ENCODE measurements at regions not wholly inside any gene's neighbourhood (a gene's known extent, or its start where the extent isn't known, plus 50 kb on each side); places are given as distances from the start of the nearest gene placed in this dataset.

- Histone ChIP-seq H3K27me3 (ENCODE audit: control insufficient read depth, insufficient read depth, low read length) (peaks cover 4% of the 10 kb centered on the region), H3K4me3 (ENCODE audit: low read length) (no peak overlapping the region)
These were observed 119.2 kb downstream of the ACKR3 start for GRCh38 chr2:236688563-236689392.

GRCh38 chr2:236689393-236689700, 119.7 kb downstream of the ACKR3 start:
- Histone ChIP-seq H3K27me3 (ENCODE audit: control insufficient read depth, insufficient read depth, low read length) (peaks cover 4% of the 10 kb centered on the region), H3K9ac (ENCODE audit: low read length) (no peak overlapping the region), H3K36me3 (ENCODE audit: control insufficient read depth, insufficient read depth, low read length) (no peaks in the 10 kb centered on the region), H3K4me3 (ENCODE audit: low read length) (no peak overlapping the region), H3K4me1 (ENCODE audit: control insufficient read depth, insufficient read depth, low read length) (no peaks in the 10 kb centered on the region), H3K9me3 (ENCODE audit: control insufficient read depth, low read length) (no peaks in the 10 kb centered on the region)

More at GRCh38 chr2:236688563-236689392, 119.2 kb downstream of the ACKR3 start:
- Histone ChIP-seq H3K9me3 (ENCODE audit: control insufficient read depth, low read length) (no peaks in the 10 kb centered on the region), H3K4me1 (ENCODE audit: control insufficient read depth, insufficient read depth, low read length) (no peaks in the 10 kb centered on the region), H3K9ac (ENCODE audit: low read length) (no peak overlapping the region), H3K36me3 (ENCODE audit: control insufficient read depth, insufficient read depth, low read length) (no peaks in the 10 kb centered on the region)

- no peaks in the 10 kb centered on the region for H3K36me3 ChIP-seq (ENCODE audit: control insufficient read depth, insufficient read depth, low read length)
- H3K9ac ChIP-seq (ENCODE audit: low read length), result no peak overlapping the region
- no peaks in the 10 kb centered on the region for H3K4me1 ChIP-seq (ENCODE audit: control insufficient read depth, insufficient read depth, low read length)
- H3K4me3 ChIP-seq (ENCODE audit: low read length), result no peak overlapping the region
- peaks cover 4% of the 10 kb centered on the region for H3K27me3 ChIP-seq (ENCODE audit: control insufficient read depth, insufficient read depth, low read length)
- no peaks in the 10 kb centered on the region for H3K9me3 ChIP-seq (ENCODE audit: control insufficient read depth, low read length)
These were observed 120.4 kb downstream of the ACKR3 start for GRCh38 chr2:236689981-236690380.

- no peak overlapping the region for H3K9ac ChIP-seq (ENCODE audit: low read length)
- H3K36me3 ChIP-seq (ENCODE audit: control insufficient read depth, insufficient read depth, low read length), result no peaks in the 10 kb centered on the region
- H3K4me1 ChIP-seq (ENCODE audit: control insufficient read depth, insufficient read depth, low read length), result no peaks in the 10 kb centered on the region
- no peaks in the 10 kb centered on the region for H3K9me3 ChIP-seq (ENCODE audit: control insufficient read depth, low read length)
- no peak overlapping the region for H3K4me3 ChIP-seq (ENCODE audit: low read length)
- H3K27me3 ChIP-seq (ENCODE audit: control insufficient read depth, insufficient read depth, low read length), result peaks cover 4% of the 10 kb centered on the region
These were observed 121.1 kb downstream of the ACKR3 start for GRCh38 chr2:236690726-236691125.

- Histone ChIP-seq H3K9ac (ENCODE audit: low read length) (no peak overlapping the region), H3K9me3 (ENCODE audit: control insufficient read depth, low read length) (no peaks in the 10 kb centered on the region), H3K4me3 (ENCODE audit: low read length) (no peak overlapping the region), H3K36me3 (ENCODE audit: control insufficient read depth, insufficient read depth, low read length) (no peaks in the 10 kb centered on the region), H3K4me1 (ENCODE audit: control insufficient read depth, insufficient read depth, low read length) (no peaks in the 10 kb centered on the region), H3K27me3 (ENCODE audit: control insufficient read depth, insufficient read depth, low read length) (peaks cover 4% of the 10 kb centered on the region)
These were observed 122.2 kb downstream of the ACKR3 start for GRCh38 chr2:236691799-236692167.

GRCh38 chr2:236692937-236693336, 123.3 kb downstream of the ACKR3 start:
- Histone ChIP-seq H3K36me3 (ENCODE audit: control insufficient read depth, insufficient read depth, low read length) (no peaks in the 10 kb centered on the region), H3K4me3 (ENCODE audit: low read length) (no peak overlapping the region), H3K4me1 (ENCODE audit: control insufficient read depth, insufficient read depth, low read length) (no peaks in the 10 kb centered on the region), H3K27me3 (ENCODE audit: control insufficient read depth, insufficient read depth, low read length) (peaks cover 4% of the 10 kb centered on the region), H3K9me3 (ENCODE audit: control insufficient read depth, low read length) (no peaks in the 10 kb centered on the region), H3K9ac (ENCODE audit: low read length) (no peak overlapping the region)

- Histone ChIP-seq H3K36me3 (ENCODE audit: control insufficient read depth, insufficient read depth, low read length) (no peaks in the 10 kb centered on the region), H3K4me1 (ENCODE audit: control insufficient read depth, insufficient read depth, low read length) (no peaks in the 10 kb centered on the region)
These were observed 123.9 kb downstream of the ACKR3 start for GRCh38 chr2:236693531-236693930.

GRCh38 chr2:236694146-236694888, 124.7 kb downstream of the ACKR3 start:
- H3K9ac ChIP-seq (ENCODE audit: low read length), result no peak overlapping the region

More at GRCh38 chr2:236693531-236693930, 123.9 kb downstream of the ACKR3 start:
- H3K27me3 ChIP-seq (ENCODE audit: control insufficient read depth, insufficient read depth, low read length), result peaks cover 4% of the 10 kb centered on the region
- H3K9ac ChIP-seq (ENCODE audit: low read length), result no peak overlapping the region
- no peaks in the 10 kb centered on the region for H3K9me3 ChIP-seq (ENCODE audit: control insufficient read depth, low read length)
- no peak overlapping the region for H3K4me3 ChIP-seq (ENCODE audit: low read length)

GRCh38 chr2:236696834-236697233, 127.2 kb downstream of the ACKR3 start:
- no peak overlapping the region for H3K4me3 ChIP-seq (ENCODE audit: low read length)
- H3K27me3 ChIP-seq (ENCODE audit: control insufficient read depth, insufficient read depth, low read length), result no peaks in the 10 kb centered on the region
- H3K9me3 ChIP-seq (ENCODE audit: control insufficient read depth, low read length), result no peaks in the 10 kb centered on the region
- H3K4me1 ChIP-seq (ENCODE audit: control insufficient read depth, insufficient read depth, low read length), result no peaks in the 10 kb centered on the region
- H3K9ac ChIP-seq (ENCODE audit: low read length), result no peak overlapping the region
- H3K36me3 ChIP-seq (ENCODE audit: control insufficient read depth, insufficient read depth, low read length), result no peaks in the 10 kb centered on the region

More at GRCh38 chr2:236694146-236694888, 124.7 kb downstream of the ACKR3 start:
- Histone ChIP-seq H3K4me1 (ENCODE audit: control insufficient read depth, insufficient read depth, low read length) (no peaks in the 10 kb centered on the region), H3K4me3 (ENCODE audit: low read length) (no peak overlapping the region), H3K9me3 (ENCODE audit: control insufficient read depth, low read length) (no peaks in the 10 kb centered on the region), H3K27me3 (ENCODE audit: control insufficient read depth, insufficient read depth, low read length) (no peaks in the 10 kb centered on the region), H3K36me3 (ENCODE audit: control insufficient read depth, insufficient read depth, low read length) (no peaks in the 10 kb centered on the region)

- H3K27me3 ChIP-seq (ENCODE audit: control insufficient read depth, insufficient read depth, low read length), result no peaks in the 10 kb centered on the region
- no peaks in the 10 kb centered on the region for H3K9me3 ChIP-seq (ENCODE audit: control insufficient read depth, low read length)
- H3K36me3 ChIP-seq (ENCODE audit: control insufficient read depth, insufficient read depth, low read length), result no peaks in the 10 kb centered on the region
- no peak overlapping the region for H3K9ac ChIP-seq (ENCODE audit: low read length)
- no peaks in the 10 kb centered on the region for H3K4me1 ChIP-seq (ENCODE audit: control insufficient read depth, insufficient read depth, low read length)
- H3K4me3 ChIP-seq (ENCODE audit: low read length), result no peak overlapping the region
These were observed 128.5 kb downstream of the ACKR3 start for GRCh38 chr2:236698016-236698627.

- H3K9me3 ChIP-seq (ENCODE audit: control insufficient read depth, low read length), result no peaks in the 10 kb centered on the region
These were observed 131.1 kb downstream of the ACKR3 start for GRCh38 chr2:236700703-236701102.

More at GRCh38 chr2:236700703-236701102, 131.1 kb downstream of the ACKR3 start:
- H3K4me1 ChIP-seq (ENCODE audit: control insufficient read depth, insufficient read depth, low read length), result no peaks in the 10 kb centered on the region
- H3K36me3 ChIP-seq (ENCODE audit: control insufficient read depth, insufficient read depth, low read length), result no peaks in the 10 kb centered on the region
- no peak overlapping the region for H3K4me3 ChIP-seq (ENCODE audit: low read length)
- no peaks in the 10 kb centered on the region for H3K27me3 ChIP-seq (ENCODE audit: control insufficient read depth, insufficient read depth, low read length)
- H3K9ac ChIP-seq (ENCODE audit: low read length), result no peak overlapping the region

Data from mucosa of stomach (tissue), 1 donor.